Suprapubic skin (tissue), 4 donors: ENCODE measurements at regions not wholly inside any gene's neighbourhood (a gene's known extent, or its start where the extent isn't known, plus 50 kb on each side); places are given as distances from the start of the nearest gene placed in this dataset.
"Not testable (repeated sequence)": the region's sequence is repeated elsewhere in the genome, so short reads cannot be mapped to it uniquely, and the experiment has no call there.

Source experiments
- DNase-seq, 2 donors: peaks; one replicate each; pipeline ENCODE4 v3.0.0-alpha.2; 2019; ENCODE audit warnings: low spot score in 2 of 2
- H3K27ac ChIP-seq: fragments of 200-600 bp; sonication (generic); one replicate; pipeline ENCODE4 v1.5.1; 2019
- H3K27me3 ChIP-seq: fragments of 200-600 bp; sonication (generic); one replicate; pipeline ENCODE4 v1.5.1; 2019
- H3K36me3 ChIP-seq: fragments of 200-600 bp; sonication (generic); one replicate; pipeline ENCODE4 v1.5.1; 2019
- H3K4me1 ChIP-seq: fragments of 200-600 bp; sonication (generic); one replicate; pipeline ENCODE4 v1.5.1; 2019
- H3K4me3 ChIP-seq: fragments of 200-600 bp; sonication (generic); one replicate; pipeline ENCODE4 v1.5.1; 2019; ENCODE audit warnings: mild to moderate bottlenecking
- H3K9me3 ChIP-seq: fragments of 200-600 bp; sonication (generic); one replicate; pipeline ENCODE4 v1.5.1; 2019
- CTCF ChIP-seq, 2 donors: fragments of 200-600 bp in 1 of 2; fragments of 450-650 bp in 1 of 2; sonication (generic) in 1 of 2; IDR thresholded peaks; one replicate each; pipeline ENCODE4 v1.5.1; 2016 to 2019; ENCODE audit warnings: antibody characterized with exemption in 2 of 2, mild to moderate bottlenecking in 1 of 2, moderate library complexity in 1 of 2
- EP300 ChIP-seq: sonication (generic); formaldehyde crosslinking; IDR thresholded peaks from one replicate; pipeline ENCODE4 v1.6.1; 2017; ENCODE audit warnings: antibody characterized with exemption
- POLR2A ChIP-seq, 2 donors: fragments of 450-650 bp; IDR thresholded peaks; one replicate each; pipeline ENCODE4 v1.6.1; 2017; ENCODE audit warnings: antibody characterized with exemption in 2 of 2, mild to moderate bottlenecking in 2 of 2, moderate library complexity in 2 of 2
- POLR2AphosphoS5 ChIP-seq, 3 donors: sonication (generic); formaldehyde crosslinking; IDR thresholded peaks; one replicate each; pipeline ENCODE4 v1.6.1; 2017; ENCODE audit warnings: antibody characterized with exemption in 3 of 3
- WGBS: methylation state at CpG from one replicate; pipeline ENCODE4 v1.1.5; 2018; 5-methylcytosine and 5-hydroxymethylcytosine counted together

DNA sequence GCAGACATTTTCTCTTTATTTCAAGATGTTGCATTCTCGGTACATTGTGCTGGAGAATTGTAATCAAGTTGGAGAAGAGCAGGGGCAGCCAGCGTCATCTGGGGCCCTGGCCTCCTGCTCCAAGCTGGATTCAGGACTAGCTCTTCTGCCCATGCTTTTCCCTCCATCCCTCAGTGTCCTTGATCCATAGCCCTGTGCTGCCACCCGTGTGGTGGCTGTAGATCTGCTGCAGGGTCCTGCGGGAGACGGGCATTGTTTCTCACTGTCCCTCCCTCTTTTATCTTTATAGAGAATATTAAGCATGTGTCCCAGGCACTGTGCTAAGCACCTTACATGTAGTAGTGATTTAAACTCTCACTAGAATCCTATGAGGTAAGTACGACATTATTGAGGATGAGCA lies 60.5 kb upstream of the HAND1 start:
- H3K27ac ChIP-seq: no peak overlapping the region
- DNase-seq: no peak
- H3K4me3 ChIP-seq: no peak overlapping the region
- peaks cover 19% of the 10 kb centered on the region for H3K27me3 ChIP-seq
- H3K36me3 ChIP-seq: no peaks in the 10 kb centered on the region
- no peak for TF ChIP-seq POLR2A (IDR thresholded peaks at IDR 0.05)
- H3K4me1 ChIP-seq: no peaks in the 10 kb centered on the region
- H3K9me3 ChIP-seq: no peaks in the 10 kb centered on the region
- 82% methylated on average over 6 of the region's 6 CpGs for WGBS

- H3K36me3 ChIP-seq, DNase-seq, H3K27ac ChIP-seq, H3K4me3 ChIP-seq, H3K4me1 ChIP-seq, H3K9me3 ChIP-seq: not testable (repeated sequence)
- 97% methylated on average over 4 of the region's 4 CpGs for WGBS
- H3K27me3 ChIP-seq: peaks cover 14% of the 10 kb centered on the region
Observed at GRCh38 chr5:154536439-154536838, 58.4 kb upstream of the HAND1 start.

DNA sequence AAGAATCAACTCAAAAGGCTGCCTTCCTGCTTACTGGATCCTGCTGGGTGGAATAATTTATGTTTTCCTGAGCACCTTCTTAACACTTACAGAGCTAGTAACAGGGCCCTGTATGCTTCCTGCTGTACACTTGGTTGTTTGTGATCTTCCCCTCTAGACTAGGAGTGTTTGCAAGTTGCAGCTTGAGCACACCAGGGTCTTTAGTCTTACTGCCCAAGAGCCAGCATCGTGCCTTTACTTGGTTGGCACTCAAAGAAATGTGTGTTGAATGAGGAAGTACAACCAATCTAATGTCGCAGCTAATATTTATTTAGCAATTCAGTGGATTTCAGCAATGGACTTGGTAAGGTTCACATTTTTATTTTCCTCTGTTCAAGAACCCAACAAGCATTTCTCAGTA lies 57.5 kb upstream of the HAND1 start:
- Histone ChIP-seq H3K27ac (no peak overlapping the region), H3K9me3 (no peaks in the 10 kb centered on the region), H3K27me3 (peaks cover 14% of the 10 kb centered on the region), H3K4me3 (no peak overlapping the region), H3K4me1 (no peaks in the 10 kb centered on the region), H3K36me3 (no peaks in the 10 kb centered on the region)
- 74% methylated on average over 2 of the region's 2 CpGs for WGBS
- no peak for TF ChIP-seq POLR2AphosphoS5 (IDR thresholded peaks at IDR 0.05)
- TF ChIP-seq CTCF (IDR thresholded peaks at IDR 0.05): no peak
- no peak for TF ChIP-seq EP300
- TF ChIP-seq POLR2A (IDR thresholded peaks at IDR 0.05): no peak
- no peak for DNase-seq

DNA sequence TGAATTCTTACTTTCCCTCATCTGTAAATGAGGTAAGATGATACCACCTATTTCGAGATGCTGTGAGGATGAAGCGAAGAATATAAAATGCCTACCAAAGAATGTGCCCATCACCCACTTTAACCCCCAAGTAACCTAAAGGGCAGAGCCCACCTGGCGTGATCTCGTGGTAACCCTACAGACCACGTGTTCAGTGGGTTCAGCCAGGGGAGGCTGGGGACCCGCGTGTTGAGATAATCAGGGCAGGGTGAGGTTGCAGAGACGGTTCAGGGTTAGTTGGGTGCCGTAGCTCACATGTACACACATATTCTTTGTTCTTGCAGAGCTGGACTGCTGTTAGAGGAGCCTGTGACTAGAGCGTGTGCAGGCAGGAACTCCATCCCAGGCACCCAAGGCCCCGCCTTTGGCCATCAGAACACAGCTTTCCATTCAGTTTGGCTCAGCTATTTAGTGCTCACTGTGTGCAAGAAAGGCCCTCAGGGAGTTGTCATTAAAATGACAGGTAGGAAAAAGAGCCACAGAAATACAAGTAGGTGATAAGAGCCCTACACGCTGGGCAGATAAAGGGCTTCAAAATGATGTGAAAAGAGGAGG lies 56.5 kb upstream of the HAND1 start:
- Histone ChIP-seq H3K36me3 (no peaks in the 10 kb centered on the region), H3K9me3 (no peaks in the 10 kb centered on the region), H3K4me1 (no peaks in the 10 kb centered on the region), H3K4me3 (no peak overlapping the region), H3K27me3 (peaks cover 14% of the 10 kb centered on the region), H3K27ac (no peak overlapping the region)
- 51% methylated on average over 12 of the region's 12 CpGs for WGBS
- no peak for DNase-seq
- TF ChIP-seq EP300: no peak
- TF ChIP-seq POLR2A (IDR thresholded peaks at IDR 0.05): no peak
- TF ChIP-seq CTCF (IDR thresholded peaks at IDR 0.05): no peak
- TF ChIP-seq POLR2AphosphoS5 (IDR thresholded peaks at IDR 0.05): no peak

DNA sequence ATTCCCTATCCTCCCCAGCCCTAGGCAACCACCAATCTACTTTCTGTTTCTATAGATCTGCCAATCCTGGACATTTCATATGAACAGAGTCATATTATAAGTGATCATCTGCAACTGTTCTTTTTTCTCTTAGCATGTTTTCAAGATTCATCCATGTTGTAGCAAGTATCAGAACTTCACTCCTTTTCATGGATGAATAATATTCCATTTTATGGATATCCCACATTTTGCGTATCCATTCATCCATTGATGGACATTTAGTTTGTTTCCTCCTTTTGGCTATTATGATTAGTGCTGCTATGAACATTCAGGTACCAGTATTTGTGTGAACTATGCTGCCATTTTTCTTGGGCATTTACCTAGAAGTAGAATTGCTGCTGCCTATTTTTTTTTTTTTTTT lies 51.3 kb upstream of the HAND1 start:
- H3K4me1 ChIP-seq: no peaks in the 10 kb centered on the region
- no peak overlapping the region for H3K4me3 ChIP-seq
- no peaks in the 10 kb centered on the region for H3K36me3 ChIP-seq
- no peak for DNase-seq
- 100% methylated on average over 1 of the region's 1 CpG for WGBS
- no peak overlapping the region for H3K27ac ChIP-seq
- no peak for TF ChIP-seq CTCF (IDR thresholded peaks at IDR 0.05)
- no peak for TF ChIP-seq POLR2AphosphoS5 (IDR thresholded peaks at IDR 0.05)
- no peak for TF ChIP-seq EP300
- no peak for TF ChIP-seq POLR2A (IDR thresholded peaks at IDR 0.05)
- H3K27me3 ChIP-seq: peaks cover 4% of the 10 kb centered on the region
- no peaks in the 10 kb centered on the region for H3K9me3 ChIP-seq

- Histone ChIP-seq H3K36me3 (no peaks in the 10 kb centered on the region), H3K4me1 (peaks cover 7% of the 10 kb centered on the region), H3K27ac (no peak overlapping the region), H3K27me3 (peaks cover 4% of the 10 kb centered on the region), H3K4me3 (no peak overlapping the region), H3K9me3 (no peaks in the 10 kb centered on the region)
- 68% methylated on average over 5 of the region's 5 CpGs for WGBS
- DNase-seq: peak in 1 of 2 donors; percentile 26
- TF ChIP-seq CTCF (IDR thresholded peaks at IDR 0.05) (no peak), POLR2A (IDR thresholded peaks at IDR 0.05) (no peak), EP300 (no peak), POLR2AphosphoS5 (IDR thresholded peaks at IDR 0.05) (no peak)
Observed at GRCh38 chr5:154528005-154528594, 50.1 kb upstream of the HAND1 start.
